H4 (cell line): ENCODE measurements at regions not wholly inside any gene's neighbourhood (a gene's known extent, or its start where the extent isn't known, plus 50 kb on each side); places are given as distances from the start of the nearest gene placed in this dataset.

ENCODE experiments used
- DNase-seq: peaks from one replicate; pipeline ENCODE4 v3.0.0-alpha.2; 2015; ENCODE audit warnings: low spot score

DNA sequence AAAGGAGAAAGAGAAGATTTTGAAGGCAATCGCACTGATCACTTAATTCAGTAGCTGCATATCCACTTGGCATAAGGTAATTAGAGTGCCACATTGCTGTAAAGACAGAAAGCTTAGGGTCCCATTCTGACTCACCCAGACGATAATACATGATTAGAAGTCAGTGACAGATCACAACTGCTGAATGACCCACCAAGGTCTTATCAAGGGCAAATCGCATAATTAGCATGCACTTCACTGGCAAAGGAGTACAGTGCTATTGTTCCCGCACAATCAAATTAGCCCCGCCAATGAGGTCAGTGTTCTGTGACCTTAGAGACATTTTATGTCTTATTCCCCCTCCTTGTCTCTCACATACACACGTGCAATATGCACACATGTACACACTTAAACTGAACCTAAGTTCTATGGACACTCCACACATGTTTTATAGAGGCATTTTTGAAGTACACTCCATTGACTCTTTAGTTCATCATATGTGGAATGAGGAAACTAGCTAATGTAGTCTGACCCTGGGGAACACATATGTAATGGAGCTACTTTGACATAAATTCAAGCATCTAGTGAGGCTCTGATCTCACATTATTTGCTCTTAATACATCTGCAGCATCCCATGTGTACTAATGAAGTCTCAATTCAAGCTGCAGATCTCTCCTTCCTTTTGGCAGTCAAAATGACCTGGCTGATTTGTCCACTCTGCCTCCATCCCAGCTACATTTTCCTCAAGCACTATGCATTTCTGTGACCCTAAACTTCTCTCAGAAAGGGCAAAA is 673.8 kb upstream of the FANCL start:
- no peak for DNase-seq

DNA sequence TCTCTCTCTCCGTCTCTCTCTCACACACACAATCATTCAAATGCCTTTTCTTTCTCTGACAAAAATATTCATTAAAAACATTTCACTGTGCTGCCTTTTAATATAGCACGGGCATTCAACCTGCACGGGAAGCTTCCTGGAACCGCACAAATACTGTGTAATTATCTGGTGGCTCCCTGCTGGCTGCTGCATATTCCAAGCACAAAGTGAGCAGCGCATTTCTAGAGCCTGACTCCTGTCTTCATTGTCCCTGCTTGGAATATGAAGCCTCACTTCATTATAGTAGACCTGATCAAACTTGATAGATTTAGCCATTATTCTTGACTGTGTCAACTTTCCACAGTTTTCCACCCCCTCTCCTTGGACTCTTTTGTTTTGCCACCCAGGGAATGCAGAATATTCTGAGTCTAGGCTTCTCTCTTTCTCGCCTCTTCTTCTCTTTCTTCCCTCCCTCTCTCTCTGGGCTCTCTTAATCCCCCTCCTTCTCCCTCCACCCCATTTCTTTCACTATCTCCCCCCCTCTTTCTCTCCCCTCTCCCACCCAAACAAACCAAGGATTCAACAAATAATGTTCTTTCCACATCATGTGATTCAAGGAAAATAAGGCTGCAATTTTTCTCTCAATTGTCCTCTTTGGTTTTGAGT is 672.1 kb upstream of the FANCL start:
- no peak for DNase-seq

DNA sequence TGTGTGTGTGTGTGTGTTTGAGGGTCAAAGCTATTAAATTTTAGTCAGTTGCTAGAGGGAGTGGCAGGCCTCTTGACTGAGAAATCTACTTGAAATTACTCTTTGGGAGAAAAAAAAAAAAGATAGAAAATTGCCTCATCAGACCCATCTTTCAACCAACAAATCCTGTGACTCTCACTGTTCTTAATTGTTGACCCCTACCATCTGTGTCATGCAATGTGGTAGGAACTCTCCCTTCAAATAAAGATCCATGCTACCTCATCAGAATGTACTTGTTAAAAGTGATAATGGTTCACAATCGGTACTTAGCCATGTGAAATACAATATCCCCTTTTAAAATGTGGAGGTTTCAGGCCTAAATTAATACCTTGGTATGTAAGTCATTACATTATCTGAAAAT is 670.8 kb upstream of the FANCL start:
- DNase-seq, result no peak

DNA sequence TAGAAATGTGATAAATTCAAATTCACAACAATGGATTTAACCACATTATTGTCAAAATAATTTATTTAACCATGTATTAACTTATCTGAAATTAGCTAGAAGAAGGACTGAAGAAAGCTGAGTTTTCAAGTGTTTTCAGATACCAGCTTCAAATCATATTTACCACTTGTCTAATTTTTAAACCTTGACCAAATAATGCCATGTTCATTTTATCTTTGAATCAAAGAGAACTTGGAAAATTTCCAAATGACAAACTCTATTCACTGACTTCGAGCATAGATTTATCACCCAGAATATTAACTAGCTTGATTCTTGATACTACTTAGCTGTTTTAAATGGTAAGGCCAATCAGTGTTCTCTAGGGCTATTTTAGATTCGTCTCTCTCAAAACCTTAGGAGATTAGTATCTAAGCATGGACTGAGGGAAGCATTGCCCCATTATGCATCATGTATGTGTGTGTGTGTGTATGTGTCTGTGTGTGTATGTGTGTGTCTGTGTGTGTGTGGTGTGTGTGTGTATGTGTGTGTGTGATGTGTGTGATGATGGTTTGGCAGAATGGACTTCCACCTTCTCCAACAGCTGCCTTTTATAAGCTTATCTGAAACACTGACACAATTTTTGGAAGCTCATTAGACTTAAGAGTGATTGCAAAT is 667.5 kb upstream of the FANCL start:
- DNase-seq, result no peak

DNA sequence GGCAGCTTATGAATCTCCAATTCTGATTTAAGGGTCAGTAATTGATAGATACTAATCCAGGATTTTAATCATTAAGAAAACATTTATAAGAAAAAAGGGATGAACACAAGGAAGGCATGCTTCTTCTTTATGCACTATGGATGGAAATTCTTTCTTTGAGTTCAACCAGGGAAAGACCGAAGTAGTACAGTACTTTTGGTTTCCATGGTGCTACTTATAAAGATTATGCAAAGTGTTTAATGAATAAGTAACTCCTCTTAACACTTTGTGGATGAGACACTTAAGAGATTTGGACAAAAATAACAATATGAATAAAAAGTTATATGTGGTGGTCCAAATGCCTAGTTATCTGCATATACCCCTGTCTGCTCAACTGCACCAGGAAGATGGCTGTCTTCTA is 666.5 kb upstream of the FANCL start:
- DNase-seq, result no peak

GRCh38 chr2:58906081-58906645 is 665.0 kb upstream of the FANCL start:
- peak; percentile 57 for DNase-seq

DNA sequence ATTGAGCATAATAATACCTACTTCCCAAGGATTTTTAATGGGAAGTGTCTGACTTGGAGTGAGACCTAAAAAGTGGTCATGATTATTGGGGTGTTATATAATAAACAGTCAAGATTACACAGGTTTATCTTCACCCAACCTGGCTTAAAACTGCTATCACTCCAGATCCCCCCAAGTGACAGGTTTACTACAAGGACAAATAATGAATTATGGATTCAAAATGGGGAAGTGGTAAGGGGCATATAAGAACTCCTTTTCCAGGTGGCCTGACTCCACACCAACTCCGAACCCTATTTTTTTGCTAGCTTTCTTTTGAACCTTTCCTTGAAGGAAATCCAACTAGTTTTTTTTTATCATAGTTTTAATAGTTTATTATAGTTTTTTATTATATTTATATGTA is 663.0 kb upstream of the FANCL start:
- DNase-seq, result no peak

DNA sequence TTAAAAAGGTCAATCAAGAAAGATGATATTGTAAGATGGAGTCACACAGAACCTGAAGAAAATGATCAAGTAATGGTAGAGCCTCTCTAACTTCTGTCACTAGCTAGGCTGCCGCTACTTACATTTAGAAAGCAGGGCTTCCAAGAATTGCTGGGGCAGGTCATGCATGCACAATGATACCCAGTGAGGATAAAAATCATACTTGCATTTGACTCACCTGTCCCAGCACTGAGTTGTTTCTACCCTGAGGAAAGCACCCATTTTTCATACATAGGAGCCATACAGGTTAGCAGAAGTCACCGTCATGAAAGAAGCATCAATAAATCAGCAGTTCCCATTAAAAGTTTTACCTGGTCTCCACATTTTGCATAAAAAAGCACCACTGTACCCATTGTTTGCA is 662.3 kb upstream of the FANCL start:
- no peak for DNase-seq

GRCh38 chr2:58900246-58901027 is 659.3 kb upstream of the FANCL start:
- no peak for DNase-seq

- no peak for DNase-seq
Observed at GRCh38 chr2:58899692-58900091, 658.6 kb upstream of the FANCL start.

GRCh38 chr2:58896638-58897037 is 655.5 kb upstream of the FANCL start:
- no peak for DNase-seq

- DNase-seq, result peak; percentile 9
Observed at GRCh38 chr2:58895857-58896256, 654.7 kb upstream of the FANCL start.

DNA sequence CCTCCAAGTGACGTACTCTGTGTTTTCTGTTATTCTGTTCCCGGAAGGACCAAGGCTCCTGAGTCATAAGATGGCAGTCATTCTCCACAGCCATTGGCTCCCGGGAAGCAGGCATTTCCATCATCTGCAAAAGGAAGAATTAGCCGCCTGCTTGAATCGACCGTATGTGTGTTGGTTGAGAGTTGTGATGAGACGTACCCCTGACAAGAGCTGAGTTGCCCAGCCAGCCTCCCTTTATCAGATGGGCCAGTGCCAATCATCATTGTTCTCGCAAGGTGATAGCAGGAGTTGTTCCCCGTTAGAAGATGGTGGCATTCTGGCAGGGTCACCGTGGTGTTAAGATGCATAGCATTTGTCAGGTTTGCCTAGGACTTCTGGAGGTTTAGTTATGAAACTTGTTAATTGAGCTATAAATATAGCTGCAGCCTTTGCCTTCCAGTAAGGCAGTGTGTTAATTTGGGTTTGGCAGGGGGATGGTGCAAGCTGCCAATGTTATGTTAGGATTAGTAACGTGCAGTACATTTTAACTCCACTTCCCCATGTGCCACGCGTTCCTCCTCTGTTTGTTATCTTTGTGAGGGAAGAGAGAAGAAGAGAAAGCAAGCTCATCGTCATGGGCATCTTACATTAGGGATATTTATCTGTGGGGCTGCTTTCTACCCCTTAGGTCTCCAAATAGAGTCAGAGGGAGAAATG is 652.7 kb upstream of the FANCL start:
- no peak for DNase-seq

DNA sequence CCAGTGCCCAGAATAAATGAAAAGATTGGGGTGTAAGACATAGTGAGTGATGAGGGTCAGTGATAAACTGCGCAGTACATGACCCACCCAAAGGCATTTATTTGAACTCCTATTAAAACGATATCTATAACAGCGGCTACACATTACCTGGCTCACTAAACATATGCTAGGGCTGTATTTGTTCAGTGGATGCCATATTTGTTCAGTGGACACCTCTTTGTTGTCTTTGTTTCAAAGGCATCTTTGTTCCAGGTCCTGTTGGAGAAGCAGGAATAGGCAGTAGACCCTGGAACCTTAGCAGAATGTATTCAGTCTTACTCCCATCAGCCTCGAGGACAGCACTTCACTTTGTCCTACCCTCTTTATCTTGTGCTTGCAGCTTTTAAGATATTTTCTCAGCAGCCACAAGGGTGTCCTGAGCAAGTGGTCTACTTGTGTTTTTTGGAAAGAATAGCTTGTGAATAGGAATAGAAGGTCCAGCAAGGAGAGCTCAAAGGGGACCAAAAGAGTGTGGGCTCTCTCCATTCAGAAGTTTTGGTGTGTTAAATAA is 650.8 kb upstream of the FANCL start:
- no peak for DNase-seq

DNA sequence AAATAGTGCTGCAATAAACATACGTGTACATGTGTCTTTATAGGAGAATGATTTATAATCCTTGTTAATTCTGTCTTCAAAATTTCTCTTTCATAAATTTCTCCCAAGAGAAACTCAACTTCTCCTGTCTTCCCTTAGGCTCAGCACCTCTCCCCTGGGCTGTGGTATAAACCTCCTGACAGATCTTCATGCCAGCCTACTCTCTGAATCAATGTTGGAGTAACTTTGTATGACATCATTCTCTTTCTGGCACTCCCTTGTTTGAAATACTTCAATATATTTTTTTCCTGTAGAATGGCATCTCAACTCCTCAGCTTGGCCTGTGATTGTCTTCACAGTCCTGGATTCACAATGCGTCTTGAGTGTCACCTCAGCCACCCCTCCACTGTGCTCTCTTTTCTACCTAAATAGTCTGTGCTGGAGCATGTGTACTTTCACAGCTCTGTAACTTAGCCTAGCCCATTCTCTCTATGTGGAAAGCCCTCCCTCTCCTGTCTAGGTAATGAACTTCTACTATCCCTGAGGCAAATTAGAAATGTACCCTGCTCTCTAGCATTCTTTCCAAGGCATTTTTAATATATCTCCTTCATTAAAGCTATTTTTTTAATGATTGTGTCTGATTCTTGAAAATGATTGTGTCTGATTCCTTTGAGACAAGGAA is 649.9 kb upstream of the FANCL start:
- no peak for DNase-seq

- DNase-seq, result no peak
Observed at GRCh38 chr2:58886009-58886408, 644.9 kb upstream of the FANCL start.

DNA sequence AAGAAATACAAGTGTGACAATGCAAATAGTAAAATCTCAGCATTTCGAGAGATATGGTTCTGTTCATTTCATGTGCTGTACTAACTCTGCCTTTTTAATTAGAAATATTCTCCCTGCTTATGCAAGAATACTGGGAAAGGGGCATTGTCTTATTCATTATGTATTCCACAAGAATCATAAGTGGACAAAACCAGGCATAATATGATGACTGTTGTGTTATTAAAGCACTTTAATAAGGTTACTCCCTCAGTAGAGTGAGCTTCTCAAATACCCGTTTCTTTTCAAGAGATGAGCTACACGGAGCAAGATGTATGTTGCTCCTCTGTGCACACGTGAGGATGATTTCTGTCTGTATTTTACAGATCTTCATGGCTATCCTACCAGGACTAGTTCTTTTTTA is 638.7 kb upstream of the FANCL start:
- DNase-seq, result no peak

- no peak for DNase-seq
Observed at GRCh38 chr2:58878778-58879177, 637.7 kb upstream of the FANCL start.

DNA sequence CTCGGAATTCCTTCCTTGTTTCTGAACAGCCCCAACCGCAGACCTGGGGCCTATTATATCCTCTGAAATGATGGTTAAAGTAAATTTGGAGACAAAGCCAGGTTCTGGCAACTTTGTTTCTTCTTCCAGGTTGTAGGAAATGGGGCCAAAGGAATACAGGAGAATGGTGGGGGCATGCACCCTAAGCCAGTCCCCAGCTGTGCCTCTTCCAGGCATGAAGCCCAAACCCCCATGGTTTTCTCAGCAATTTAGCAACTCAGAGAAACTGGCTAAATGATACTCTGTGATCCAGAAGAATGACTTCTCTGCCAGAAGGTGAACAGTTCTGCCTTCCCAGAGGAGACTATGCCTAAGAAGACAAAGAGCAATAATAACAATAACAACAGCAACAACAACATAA is 635.0 kb upstream of the FANCL start:
- DNase-seq, result no peak

GRCh38 chr2:58875436-58875835 is 634.3 kb upstream of the FANCL start:
- no peak for DNase-seq
